A673 (cell line): ENCODE measurements at regions not wholly inside any gene's neighbourhood (a gene's known extent, or its start where the extent isn't known, plus 50 kb on each side); places are given as distances from the start of the nearest gene placed in this dataset.

ENCODE experiments used
- BruUV-seq: library from RNA; stranded (reverse); fragments of 400-500 nt; replicated peaks from 2 replicates; lab custom pipeline; 2021; lab: Mats Ljungman, UMichigan
- CTCF ChIA-PET: fragments of 300-600 bp; sonication (Branson Sonifier 250); formaldehyde crosslinking; loops from one replicate; lab custom pipeline; 2022; ENCODE audit warnings: antibody characterized with exemption; lab: Charles Lee
- POLR2A ChIA-PET: fragments of 300-600 bp; sonication (Branson Sonifier 250); formaldehyde crosslinking; loops from one replicate; lab custom pipeline; 2022; ENCODE audit warnings: antibody characterized with exemption; ENCODE audit not compliant: low non-redundant PET; lab: Charles Lee
- DNase-seq: peaks from one replicate; pipeline ENCODE4 v3.0.0-alpha.2; 2015; ENCODE audit warnings: low spot score
- H3K27ac ChIP-seq: fragments of 200-600 bp; sonication (generic); 2 replicates; pipeline ENCODE4 v1.5.1; 2016; ENCODE audit warnings: mixed run types, low read depth, mild to moderate bottlenecking, mixed read lengths, antibody characterized with exemption, low read length; ENCODE audit not compliant: poor library complexity, severe bottlenecking
- H3K27me3 ChIP-seq: fragments of 200-600 bp; sonication (generic); replicated peaks from 2 replicates; pipeline ENCODE4 v1.6.1; 2017; ENCODE audit warnings: mixed run types, low read depth, mild to moderate bottlenecking, mixed read lengths, antibody characterized with exemption, low read length; ENCODE audit not compliant: insufficient read depth, poor library complexity
- H3K36me3 ChIP-seq: fragments of 200-600 bp; sonication (generic); 2 replicates; pipeline ENCODE4 v1.6.1; 2016; ENCODE audit warnings: mixed run types, mild to moderate bottlenecking, mixed read lengths, antibody characterized with exemption, low read length; ENCODE audit not compliant: insufficient read depth, poor library complexity, severe bottlenecking
- H3K4me1 ChIP-seq: fragments of 200-600 bp; sonication (generic); 2 replicates; pipeline ENCODE4 v1.6.1; 2017; ENCODE audit warnings: mixed run types, mild to moderate bottlenecking, mixed read lengths, antibody characterized with exemption, low read length; ENCODE audit not compliant: insufficient read depth, poor library complexity, severe bottlenecking
- H3K4me3 ChIP-seq: fragments of 200-600 bp; sonication (generic); 2 replicates; pipeline ENCODE4 v1.5.1; 2016; ENCODE audit warnings: low read depth, mixed run types, mild to moderate bottlenecking, mixed read lengths, low read length; ENCODE audit not compliant: poor library complexity, severe bottlenecking
- H3K9me3 ChIP-seq: fragments of 200-600 bp; sonication (generic); 2 replicates; pipeline ENCODE4 v1.6.1; 2016; ENCODE audit warnings: mixed run types, low read depth, mild to moderate bottlenecking, mixed read lengths, antibody characterized with exemption, low read length; ENCODE audit not compliant: poor library complexity, severe bottlenecking
- CTCF ChIP-seq: fragments of 300-800, 200-600 bp; sonication (generic); conservative IDR thresholded peaks from 2 replicates; pipeline ENCODE4 v1.5.1; 2017; ENCODE audit warnings: low read depth, mild to moderate bottlenecking, antibody characterized with exemption, low read length, moderate library complexity, mixed read lengths
- EZH2 ChIP-seq: fragments of 200-600 bp; sonication (generic); IDR thresholded peaks from 2 replicates; pipeline ENCODE4 v1.6.1; 2017; ENCODE audit warnings: borderline replicate concordance, low read depth, mild to moderate bottlenecking, mixed read lengths, antibody characterized with exemption, low read length; ENCODE audit not compliant: poor library complexity, severe bottlenecking
- intact Hi-C: fragments of 100-400 bp; cut with micrococcal nuclease; formaldehyde crosslinking; loops from one replicate; pipeline ENCODE4 v1.10.0; 2022; ENCODE audit not compliant: unreplicated experiment

DNA sequence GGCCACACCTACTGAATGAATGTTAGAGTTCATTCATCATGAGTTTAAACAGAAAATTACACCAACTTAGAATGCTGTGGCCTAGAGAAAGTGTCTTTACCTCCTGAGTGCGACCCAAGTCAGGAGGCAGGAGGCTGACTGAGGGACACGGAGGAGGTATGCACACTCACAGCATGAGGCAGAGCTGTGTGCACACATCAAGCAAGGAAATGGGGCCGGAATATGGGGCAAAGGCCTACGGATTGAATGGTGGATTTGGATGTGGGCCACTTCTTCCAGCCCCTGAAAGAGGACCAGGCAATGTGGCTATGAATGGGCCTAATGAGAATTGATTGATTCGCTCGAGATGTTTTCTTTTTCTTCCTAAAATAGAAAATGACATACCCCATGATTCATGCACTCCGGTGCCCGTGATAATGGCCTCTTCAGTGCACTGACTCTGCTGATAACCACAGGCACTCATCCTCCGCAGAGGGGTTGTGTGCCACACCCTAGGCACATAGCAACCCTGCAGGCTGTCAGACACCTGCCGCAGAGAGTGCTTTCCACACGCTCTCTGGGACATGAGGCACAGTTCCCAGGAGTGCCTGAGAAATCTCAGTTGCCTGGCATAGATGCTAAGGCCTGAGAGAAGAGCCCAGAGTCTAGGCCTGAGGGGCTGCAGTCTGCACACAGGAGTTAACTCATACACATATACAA, 155.5 kb downstream of the GLUL start:
- TF ChIP-seq EZH2 (no peak), CTCF (no peak)
- Histone ChIP-seq H3K27me3 (no peaks in the 10 kb centered on the region), H3K4me3 (no peak overlapping the region), H3K36me3 (no peaks in the 10 kb centered on the region), H3K9me3 (no peaks in the 10 kb centered on the region), H3K27ac (no peak overlapping the region), H3K4me1 (no peaks in the 10 kb centered on the region)
- DNase-seq, result no peak
- intact Hi-C loops, result no loop called here
- CTCF ChIA-PET, result no interaction called here
- POLR2A ChIA-PET, result no interaction called here
- BruUV-seq, result no TSS peak

- no TSS peak for BruUV-seq
- Histone ChIP-seq H3K4me1 (no peaks in the 10 kb centered on the region), H3K9me3 (no peaks in the 10 kb centered on the region), H3K4me3 (no peak overlapping the region), H3K27me3 (no peaks in the 10 kb centered on the region), H3K27ac (no peak overlapping the region), H3K36me3 (no peaks in the 10 kb centered on the region)
- ChIA-PET POLR2A (no interaction called here), CTCF (no interaction called here)
- intact Hi-C loops, result no loop called here
- DNase-seq, result no peak
- TF ChIP-seq CTCF (no peak), EZH2 (no peak)
Observed at GRCh38 chr1:182235604-182235951, 156.0 kb downstream of the GLUL start.

- DNase-seq, result no peak
- Histone ChIP-seq H3K4me3 (no peak overlapping the region), H3K9me3 (no peaks in the 10 kb centered on the region), H3K4me1 (no peaks in the 10 kb centered on the region), H3K27ac (no peak overlapping the region), H3K27me3 (no peaks in the 10 kb centered on the region), H3K36me3 (no peaks in the 10 kb centered on the region)
- BruUV-seq, result no TSS peak
- TF ChIP-seq EZH2 (no peak), CTCF (no peak)
- POLR2A ChIA-PET, result no interaction called here
- CTCF ChIA-PET, result interaction anchor here (0.6 kb wide), 1 partner anchor 107 kb away, joined by 3 read pairs; no protein-coding TSS in a partner anchor
- intact Hi-C loops, result no loop called here
Observed at GRCh38 chr1:182229921-182230491, 161.6 kb downstream of the GLUL start.
